ENCODE measurements at regions not wholly inside any gene's neighbourhood (a gene's known extent, or its start where the extent isn't known, plus 50 kb on each side); places are given as distances from the start of the nearest gene placed in this dataset.

DNA sequence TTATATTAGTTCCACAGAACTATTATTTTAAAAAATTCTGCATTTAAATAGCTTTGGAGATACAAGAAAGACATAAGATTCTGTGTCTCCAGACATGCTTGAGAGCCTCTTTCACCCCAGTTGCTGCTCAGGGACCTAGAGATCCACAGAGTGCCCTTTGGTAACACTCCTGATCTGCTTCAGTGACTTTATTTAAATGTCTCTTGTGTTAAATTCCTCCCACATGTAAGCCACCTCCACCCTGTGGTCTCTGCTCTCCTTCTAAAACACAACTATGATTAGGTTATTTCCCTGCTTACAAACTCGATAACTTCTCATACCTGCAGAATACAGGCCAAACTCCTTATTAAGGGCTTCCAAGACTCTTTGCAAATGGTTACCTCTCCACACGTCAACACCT is 141.0 kb downstream of the RFC3 start:
- Histone ChIP-seq H4K20me1 (ENCODE audit: insufficient read depth, low read length) (no peaks in the 10 kb centered on the region), H2AFZ (ENCODE audit: insufficient read depth, low read depth, low read length, poor library complexity, severe bottlenecking) (no peak overlapping the region), H3K79me2 (ENCODE audit: insufficient read depth, low read length) (no peaks in the 10 kb centered on the region), H3K36me3 (replicated peaks in 1 of 2; ENCODE audit: control insufficient read depth in 1 of 2, insufficient read depth in 2 of 2, low read length in 2 of 2) (no peaks in the 10 kb centered on the region), H3K27me3 (ENCODE audit: control insufficient read depth in 2 of 2, insufficient read depth in 2 of 2, low read length in 2 of 2) (no peaks in the 10 kb centered on the region), H3K9me3 (replicated peaks in 1 of 2; ENCODE audit: control insufficient read depth in 1 of 2, insufficient read depth in 1 of 2, low read length in 2 of 2) (no peaks in the 10 kb centered on the region), H3K4me1 (ENCODE audit: control insufficient read depth in 1 of 2, insufficient read depth in 2 of 2, low read length in 2 of 2) (no peaks in the 10 kb centered on the region), H3K4me2 (replicated peaks; ENCODE audit: extremely low read depth, low read length, poor library complexity, severe bottlenecking) (no peak overlapping the region), H3K9ac (ENCODE audit: insufficient read depth, low read length, poor library complexity, severe bottlenecking) (no peak overlapping the region), H3K4me3 (replicated peaks in 1 of 3; ENCODE audit: low read depth in 2 of 3, low read length in 3 of 3) (no peak overlapping the region), H3K27ac (ENCODE audit: low read depth in 1 of 2, low read length in 2 of 2) (no peak overlapping the region)
- no peak for DNase-seq
- Mint-ChIP-seq H3K4me3 (no peak overlapping the region), H3K4me1 (no peaks in the 10 kb centered on the region), H3K27me3 (ENCODE audit: low read depth in 3 of 3) (peaks cover 0 to 4% (median 2%) of the 10 kb centered on the region in 3 donors), H3K27ac (no peak overlapping the region), H3K9me3 (peaks cover 0 to 10% (median 0%) of the 10 kb centered on the region in 7 donors), H3K36me3 (no peaks in the 10 kb centered on the region)
- intact Hi-C loops (cut with micrococcal nuclease), result no loop called here
- WGBS (ENCODE audit: insufficient coverage), result 97% methylated on average over 2 of the region's 2 CpGs
- TF ChIP-seq, protein P1, sequence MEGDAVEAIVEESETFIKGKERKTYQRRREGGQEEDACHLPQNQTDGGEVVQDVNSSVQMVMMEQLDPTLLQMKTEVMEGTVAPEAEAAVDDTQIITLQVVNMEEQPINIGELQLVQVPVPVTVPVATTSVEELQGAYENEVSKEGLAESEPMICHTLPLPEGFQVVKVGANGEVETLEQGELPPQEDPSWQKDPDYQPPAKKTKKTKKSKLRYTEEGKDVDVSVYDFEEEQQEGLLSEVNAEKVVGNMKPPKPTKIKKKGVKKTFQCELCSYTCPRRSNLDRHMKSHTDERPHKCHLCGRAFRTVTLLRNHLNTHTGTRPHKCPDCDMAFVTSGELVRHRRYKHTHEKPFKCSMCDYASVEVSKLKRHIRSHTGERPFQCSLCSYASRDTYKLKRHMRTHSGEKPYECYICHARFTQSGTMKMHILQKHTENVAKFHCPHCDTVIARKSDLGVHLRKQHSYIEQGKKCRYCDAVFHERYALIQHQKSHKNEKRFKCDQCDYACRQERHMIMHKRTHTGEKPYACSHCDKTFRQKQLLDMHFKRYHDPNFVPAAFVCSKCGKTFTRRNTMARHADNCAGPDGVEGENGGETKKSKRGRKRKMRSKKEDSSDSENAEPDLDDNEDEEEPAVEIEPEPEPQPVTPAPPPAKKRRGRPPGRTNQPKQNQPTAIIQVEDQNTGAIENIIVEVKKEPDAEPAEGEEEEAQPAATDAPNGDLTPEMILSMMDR (IDR thresholded peaks at IDR 0.05), result no peak

DNA sequence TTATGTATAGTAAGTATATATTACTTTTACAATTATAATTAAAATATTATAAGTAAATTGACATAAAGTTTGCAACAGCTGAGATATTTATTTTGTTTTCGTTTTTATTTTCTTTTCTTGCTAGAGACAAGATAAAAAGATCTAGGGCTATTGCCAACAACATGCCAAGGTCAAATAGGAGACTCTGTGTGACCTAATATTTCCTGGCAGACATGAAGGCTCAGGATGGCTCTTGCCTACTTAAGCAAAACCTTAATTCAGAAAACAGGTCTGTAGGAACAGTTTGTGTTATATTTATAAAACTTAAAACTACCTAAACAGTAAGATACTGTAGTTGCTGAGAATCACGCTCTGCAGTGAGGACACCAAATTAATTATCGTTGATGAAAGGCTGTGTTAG is 145.2 kb downstream of the RFC3 start:
- H3K4me3 Mint-ChIP-seq, result no peak overlapping the region
- Histone ChIP-seq H3K27me3 (ENCODE audit: control insufficient read depth in 2 of 2, insufficient read depth in 2 of 2, low read length in 2 of 2) (no peaks in the 10 kb centered on the region), H3K9ac (ENCODE audit: insufficient read depth, low read length, poor library complexity, severe bottlenecking) (no peak overlapping the region), H3K36me3 (replicated peaks in 1 of 2; ENCODE audit: control insufficient read depth in 1 of 2, insufficient read depth in 2 of 2, low read length in 2 of 2) (no peaks in the 10 kb centered on the region), H3K4me2 (replicated peaks; ENCODE audit: extremely low read depth, low read length, poor library complexity, severe bottlenecking) (no peak overlapping the region), H3K4me1 (ENCODE audit: control insufficient read depth in 1 of 2, insufficient read depth in 2 of 2, low read length in 2 of 2) (no peaks in the 10 kb centered on the region), H3K4me3 (replicated peaks in 1 of 3; ENCODE audit: low read depth in 2 of 3, low read length in 3 of 3) (no peak overlapping the region), H3K9me3 (replicated peaks in 1 of 2; ENCODE audit: control insufficient read depth in 1 of 2, insufficient read depth in 1 of 2, low read length in 2 of 2) (peaks cover 0 to 3% of the 10 kb centered on the region in 2 donors), H4K20me1 (ENCODE audit: insufficient read depth, low read length) (no peaks in the 10 kb centered on the region), H3K27ac (ENCODE audit: low read depth in 1 of 2, low read length in 2 of 2) (no peak overlapping the region), H2AFZ (ENCODE audit: insufficient read depth, low read depth, low read length, poor library complexity, severe bottlenecking) (no peak overlapping the region), H3K79me2 (ENCODE audit: insufficient read depth, low read length) (no peaks in the 10 kb centered on the region)
- peaks cover 0 to 20% (median 3%) of the 10 kb centered on the region in 7 donors for H3K9me3 Mint-ChIP-seq
- H3K27ac Mint-ChIP-seq, result no peak overlapping the region
- no CpG with 5 or more reads among the region's 3 CpGs for WGBS (ENCODE audit: insufficient coverage)
- intact Hi-C loops (cut with micrococcal nuclease), result no loop called here
- H3K36me3 Mint-ChIP-seq, result no peaks in the 10 kb centered on the region
- TF ChIP-seq, protein P1 (IDR thresholded peaks at IDR 0.05), result no peak
- peaks cover 0 to 4% (median 0%) of the 10 kb centered on the region in 3 donors for H3K27me3 Mint-ChIP-seq (ENCODE audit: low read depth in 3 of 3)
- DNase-seq, result no peak
- H3K4me1 Mint-ChIP-seq, result no peaks in the 10 kb centered on the region
